Upper lobe of left lung (tissue), 6 donors: ENCODE measurements at regions not wholly inside any gene's neighbourhood (a gene's known extent, or its start where the extent isn't known, plus 50 kb on each side); places are given as distances from the start of the nearest gene placed in this dataset.
"Not testable (repeated sequence)": the region's sequence is repeated elsewhere in the genome, so short reads cannot be mapped to it uniquely, and the experiment has no call there.

ENCODE experiments used
- ATAC-seq, 2 donors: fragments of 200-7000 bp; cut with Tn5 transposase; one replicate each; pipeline ENCODE4 v1.9.1; 2022; ENCODE audit warnings: mild to moderate bottlenecking in 2 of 2, moderate library complexity in 2 of 2; ENCODE audit not compliant: low FRiP score in 2 of 2
- DNase-seq, 2 donors: peaks; one replicate each; pipeline ENCODE4 v3.0.0-alpha.2; 2019 to 2020
- H3K27ac ChIP-seq, 4 donors: fragments of 200-600 bp; sonication (generic); one replicate each; pipeline ENCODE4 v1.5.1; 2016 to 2019
- H3K27me3 ChIP-seq, 4 donors: fragments of 200-600 bp; sonication (generic); one replicate each; pipeline ENCODE4 v1.5.1; 2017 to 2019
- H3K36me3 ChIP-seq, 4 donors: fragments of 200-600 bp; sonication (generic); one replicate each; pipeline ENCODE4 v1.5.1; 2016 to 2019
- H3K4me1 ChIP-seq, 4 donors: fragments of 200-600 bp; sonication (generic); one replicate each; pipeline ENCODE4 v1.5.1; 2018 to 2019
- H3K4me3 ChIP-seq, 4 donors: fragments of 200-600 bp; sonication (generic); one replicate each; pipeline ENCODE4 v1.5.1; 2017 to 2019; ENCODE audit warnings: mild to moderate bottlenecking in 2 of 4, moderate library complexity in 1 of 4
- H3K9me3 ChIP-seq, 4 donors: fragments of 200-600 bp; sonication (generic); one replicate each; pipeline ENCODE4 v1.5.1; 2018 to 2019
- EP300 ChIP-seq, 4 donors: sonication (generic); formaldehyde crosslinking; IDR thresholded peaks; one replicate each; pipeline ENCODE4 v1.5.1; 2017; ENCODE audit warnings: antibody characterized with exemption in 4 of 4, control low read depth in 2 of 4
- POLR2A ChIP-seq, 4 donors: fragments of 450-650 bp; IDR thresholded peaks; one replicate each; pipeline ENCODE4 v1.5.1; 2016 to 2017; ENCODE audit warnings: antibody characterized with exemption in 4 of 4, mild to moderate bottlenecking in 2 of 4
- POLR2AphosphoS5 ChIP-seq, 2 donors: sonication (generic); formaldehyde crosslinking; IDR thresholded peaks; one replicate each; pipeline ENCODE4 v1.5.1; 2017; ENCODE audit warnings: antibody characterized with exemption in 2 of 2
- WGBS, 2 donors: methylation state at CpG; one replicate each; pipeline ENCODE4 v1.1.5; 2017 to 2018; 5-methylcytosine and 5-hydroxymethylcytosine counted together
- TF ChIP-seq, protein P1 (sequence below), 6 experiments: fragments of 450-650 bp in 4 of 6; fragments of 200-600 bp in 2 of 6; sonication (generic) in 2 of 6; IDR thresholded peaks; one replicate each; pipeline ENCODE4 v1.5.1; 2016 to 2019; ENCODE audit warnings: antibody characterized with exemption in 6 of 6
- donor health status: DM: no; HTN: no; CAD: no; lungs with moderate emphysema.
- donor health status: DM: no; HTN: yes; CAD: no; lungs with severe emphysema.

- no peaks in the 10 kb centered on the region for H3K27me3 ChIP-seq
- H3K4me3 ChIP-seq: no peak overlapping the region
- 91 to 96% methylated on average over 3 of the region's 3 CpGs for WGBS, 2 donors
- H3K36me3 ChIP-seq: no peaks in the 10 kb centered on the region
- no peak for DNase-seq
- H3K27ac ChIP-seq: no peak overlapping the region
- ATAC-seq: no peak
- no peaks in the 10 kb centered on the region for H3K9me3 ChIP-seq
- TF ChIP-seq POLR2A (IDR thresholded peaks at IDR 0.05) (no peak), EP300 (IDR thresholded peaks at IDR 0.05) (no peak), POLR2AphosphoS5 (IDR thresholded peaks at IDR 0.05) (no peak)
- TF ChIP-seq, protein P1, sequence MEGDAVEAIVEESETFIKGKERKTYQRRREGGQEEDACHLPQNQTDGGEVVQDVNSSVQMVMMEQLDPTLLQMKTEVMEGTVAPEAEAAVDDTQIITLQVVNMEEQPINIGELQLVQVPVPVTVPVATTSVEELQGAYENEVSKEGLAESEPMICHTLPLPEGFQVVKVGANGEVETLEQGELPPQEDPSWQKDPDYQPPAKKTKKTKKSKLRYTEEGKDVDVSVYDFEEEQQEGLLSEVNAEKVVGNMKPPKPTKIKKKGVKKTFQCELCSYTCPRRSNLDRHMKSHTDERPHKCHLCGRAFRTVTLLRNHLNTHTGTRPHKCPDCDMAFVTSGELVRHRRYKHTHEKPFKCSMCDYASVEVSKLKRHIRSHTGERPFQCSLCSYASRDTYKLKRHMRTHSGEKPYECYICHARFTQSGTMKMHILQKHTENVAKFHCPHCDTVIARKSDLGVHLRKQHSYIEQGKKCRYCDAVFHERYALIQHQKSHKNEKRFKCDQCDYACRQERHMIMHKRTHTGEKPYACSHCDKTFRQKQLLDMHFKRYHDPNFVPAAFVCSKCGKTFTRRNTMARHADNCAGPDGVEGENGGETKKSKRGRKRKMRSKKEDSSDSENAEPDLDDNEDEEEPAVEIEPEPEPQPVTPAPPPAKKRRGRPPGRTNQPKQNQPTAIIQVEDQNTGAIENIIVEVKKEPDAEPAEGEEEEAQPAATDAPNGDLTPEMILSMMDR (IDR thresholded peaks at IDR 0.05): no peak
- H3K4me1 ChIP-seq: no peaks in the 10 kb centered on the region
Observed at GRCh38 chr10:20662742-20663141, 234.4 kb downstream of the NEBL start.

- no peaks in the 10 kb centered on the region for H3K4me1 ChIP-seq
- TF ChIP-seq POLR2AphosphoS5 (IDR thresholded peaks at IDR 0.05): no peak
- no peak for TF ChIP-seq POLR2A (IDR thresholded peaks at IDR 0.05)
- no peaks in the 10 kb centered on the region for H3K9me3 ChIP-seq
- no peak for ATAC-seq
- 75 to 78% methylated on average over 2 of the region's 2 CpGs for WGBS, 2 donors
- no peak overlapping the region for H3K27ac ChIP-seq
- H3K27me3 ChIP-seq: no peaks in the 10 kb centered on the region
- H3K36me3 ChIP-seq: no peaks in the 10 kb centered on the region
- DNase-seq: no peak
- no peak overlapping the region for H3K4me3 ChIP-seq
Observed at GRCh38 chr10:20659225-20659624, 237.9 kb downstream of the NEBL start.

GRCh38 chr10:20658158-20658557, 239.0 kb downstream of the NEBL start:
- H3K4me3 ChIP-seq: no peak overlapping the region
- no peaks in the 10 kb centered on the region for H3K36me3 ChIP-seq
- H3K9me3 ChIP-seq: no peaks in the 10 kb centered on the region
- TF ChIP-seq, protein P1 (IDR thresholded peaks at IDR 0.05): no peak
- TF ChIP-seq POLR2AphosphoS5 (IDR thresholded peaks at IDR 0.05) (no peak), POLR2A (IDR thresholded peaks at IDR 0.05) (no peak), EP300 (IDR thresholded peaks at IDR 0.05) (no peak)
- ATAC-seq (no peak), DNase-seq (no peak)
- 86 to 94% methylated on average over 4 of the region's 4 CpGs for WGBS, 2 donors
- no peak overlapping the region for H3K27ac ChIP-seq
- no peaks in the 10 kb centered on the region for H3K4me1 ChIP-seq
- no peaks in the 10 kb centered on the region for H3K27me3 ChIP-seq

DNA sequence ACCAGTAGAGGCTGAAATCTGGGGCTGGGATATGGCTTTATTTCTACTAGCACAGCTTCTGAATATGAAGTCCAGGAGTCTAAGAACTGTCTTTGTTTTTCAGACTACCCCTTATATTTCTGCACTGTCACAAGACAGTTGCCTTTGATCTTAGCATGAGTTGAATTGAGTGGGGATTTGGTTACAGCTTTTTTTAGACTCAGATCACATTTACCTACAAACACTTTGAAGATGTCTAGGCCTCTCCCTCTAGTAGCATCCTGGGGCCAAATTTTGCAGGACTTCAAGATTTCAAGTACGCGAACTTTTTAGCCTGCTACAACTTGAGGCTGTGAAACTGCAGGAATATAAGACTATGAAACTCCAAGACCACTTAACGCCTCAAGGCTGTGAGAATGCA, 240.2 kb downstream of the NEBL start:
- WGBS, 2 donors: 93 to 95% methylated on average over 3 of the region's 3 CpGs
- H3K36me3 ChIP-seq: no peaks in the 10 kb centered on the region
- TF ChIP-seq EP300 (IDR thresholded peaks at IDR 0.05): no peak
- TF ChIP-seq, protein P1 (IDR thresholded peaks at IDR 0.05): no peak
- TF ChIP-seq POLR2AphosphoS5 (IDR thresholded peaks at IDR 0.05): no peak
- TF ChIP-seq POLR2A (IDR thresholded peaks at IDR 0.05): no peak
- no peak overlapping the region for H3K27ac ChIP-seq
- no peaks in the 10 kb centered on the region for H3K27me3 ChIP-seq
- no peak overlapping the region for H3K4me3 ChIP-seq
- DNase-seq (no peak), ATAC-seq (no peak)
- H3K4me1 ChIP-seq: no peaks in the 10 kb centered on the region
- no peaks in the 10 kb centered on the region for H3K9me3 ChIP-seq

GRCh38 chr10:20652424-20652823, 244.7 kb downstream of the NEBL start:
- ATAC-seq, DNase-seq: not testable (repeated sequence)

DNA sequence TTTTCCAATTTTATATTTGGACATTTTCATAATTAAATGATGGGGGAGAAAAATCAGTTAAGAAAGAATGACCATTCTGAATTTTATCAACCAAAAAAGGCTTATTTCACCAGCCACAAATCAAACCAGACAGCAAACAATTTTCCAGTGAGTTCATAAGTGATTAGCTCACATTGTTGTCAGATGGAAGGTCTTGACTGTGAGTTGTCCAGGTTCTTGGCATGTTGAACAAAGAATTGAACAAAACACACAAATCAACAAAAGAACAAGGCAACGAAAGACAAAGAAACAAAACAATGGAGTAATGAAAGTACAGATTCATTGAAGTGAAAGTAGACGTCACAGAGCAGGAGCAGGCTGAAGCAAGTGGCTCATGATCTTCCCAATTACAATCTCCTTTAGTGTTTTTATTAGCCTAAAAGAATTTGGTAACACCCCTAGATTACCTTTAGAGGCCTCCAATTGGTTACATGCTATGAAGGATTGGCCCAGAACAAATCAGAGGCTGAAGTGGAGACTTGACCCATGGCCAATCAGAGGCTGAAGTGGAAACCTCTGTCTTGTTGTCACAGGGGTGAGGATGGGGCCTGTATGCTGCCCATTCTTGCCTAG, 248.7 kb downstream of the NEBL start:
- Histone ChIP-seq H3K27me3 (no peaks in the 10 kb centered on the region), H3K4me1 (no peaks in the 10 kb centered on the region), H3K27ac (no peak overlapping the region), H3K4me3 (no peak overlapping the region), H3K36me3 (no peaks in the 10 kb centered on the region), H3K9me3 (no peaks in the 10 kb centered on the region)
- ATAC-seq (peak in 1 of 2 donors; percentile 61), DNase-seq (no peak)
- TF ChIP-seq, protein P1 (IDR thresholded peaks at IDR 0.05): no peak
- TF ChIP-seq EP300 (IDR thresholded peaks at IDR 0.05) (no peak), POLR2AphosphoS5 (IDR thresholded peaks at IDR 0.05) (no peak), POLR2A (IDR thresholded peaks at IDR 0.05) (no peak)
- WGBS, 2 donors: 69 to 80% methylated on average over 2 of the region's 2 CpGs

More at GRCh38 chr10:20652424-20652823, 244.7 kb downstream of the NEBL start:
- not testable (repeated sequence) for H3K36me3 ChIP-seq, H3K4me1 ChIP-seq, H3K27ac ChIP-seq, H3K9me3 ChIP-seq, H3K4me3 ChIP-seq, H3K27me3 ChIP-seq
- WGBS, 2 donors: 81 to 94% methylated on average over 5 of the region's 5 CpGs
